GM19351 (cell line): ENCODE measurements at regions not wholly inside any gene's neighbourhood (a gene's known extent, or its start where the extent isn't known, plus 50 kb on each side); places are given as distances from the start of the nearest gene placed in this dataset.

ENCODE experiments used
- ATAC-seq: cut with Tn5 transposase; IDR thresholded peaks from one replicate; pipeline ENCODE4 v1.9.1; 2021; ENCODE audit warnings: mild to moderate bottlenecking, moderate library complexity; ENCODE audit not compliant: unreplicated experiment

DNA sequence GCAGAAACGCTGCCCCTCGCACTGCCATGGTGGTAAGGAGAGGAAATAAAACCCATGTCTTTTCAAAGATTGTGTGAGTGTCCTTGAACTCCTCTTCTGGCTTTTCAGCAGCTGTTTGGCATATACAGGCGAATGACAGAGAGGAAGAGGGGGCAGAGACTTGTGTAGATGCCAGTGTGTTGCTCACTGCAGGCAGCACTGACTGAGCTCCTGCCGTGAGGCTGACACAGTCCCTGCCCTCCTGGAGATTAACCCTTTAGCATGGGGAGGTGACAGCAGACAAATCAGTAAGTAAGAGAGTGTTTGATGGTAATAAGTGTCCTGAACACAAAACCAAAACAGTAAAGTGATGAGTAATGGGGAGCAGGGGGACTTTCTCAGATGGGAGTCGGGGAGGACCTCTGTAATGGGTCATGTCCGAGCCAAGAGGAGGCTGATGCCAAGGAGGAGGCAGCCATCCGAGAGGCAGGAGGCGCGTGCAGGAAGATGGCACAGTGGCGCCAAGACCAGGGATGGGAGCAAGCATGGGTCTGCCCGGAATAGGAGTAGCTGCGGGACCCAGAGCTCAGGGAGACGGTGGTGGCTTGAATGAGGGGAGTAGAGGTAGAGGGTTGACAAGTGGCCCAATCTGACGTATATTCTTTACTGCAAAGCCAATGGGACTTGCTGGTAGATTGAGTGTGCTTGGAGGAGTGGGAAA is 182.2 kb downstream of the FOXO1 start:
- no peak for ATAC-seq

DNA sequence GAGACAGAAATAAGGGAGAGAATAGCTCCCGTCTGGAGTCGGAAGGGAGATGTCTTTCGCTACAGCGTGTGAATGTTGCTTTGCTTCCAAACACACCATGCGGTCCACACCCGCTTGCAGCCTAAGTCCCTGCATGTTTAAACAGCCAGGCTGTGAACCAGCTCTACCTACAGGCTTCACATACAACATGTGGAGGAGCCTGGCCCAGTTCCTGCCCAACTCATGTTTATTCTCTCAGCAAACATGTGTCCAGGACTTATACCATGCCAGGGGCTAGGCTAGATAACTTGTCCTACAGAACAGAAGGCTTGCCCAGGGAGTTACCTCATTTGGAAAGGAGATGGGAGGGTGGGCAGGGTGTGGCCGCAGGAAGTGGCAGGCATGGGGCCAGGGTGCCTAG is 181.5 kb downstream of the FOXO1 start:
- ATAC-seq, result no peak

DNA sequence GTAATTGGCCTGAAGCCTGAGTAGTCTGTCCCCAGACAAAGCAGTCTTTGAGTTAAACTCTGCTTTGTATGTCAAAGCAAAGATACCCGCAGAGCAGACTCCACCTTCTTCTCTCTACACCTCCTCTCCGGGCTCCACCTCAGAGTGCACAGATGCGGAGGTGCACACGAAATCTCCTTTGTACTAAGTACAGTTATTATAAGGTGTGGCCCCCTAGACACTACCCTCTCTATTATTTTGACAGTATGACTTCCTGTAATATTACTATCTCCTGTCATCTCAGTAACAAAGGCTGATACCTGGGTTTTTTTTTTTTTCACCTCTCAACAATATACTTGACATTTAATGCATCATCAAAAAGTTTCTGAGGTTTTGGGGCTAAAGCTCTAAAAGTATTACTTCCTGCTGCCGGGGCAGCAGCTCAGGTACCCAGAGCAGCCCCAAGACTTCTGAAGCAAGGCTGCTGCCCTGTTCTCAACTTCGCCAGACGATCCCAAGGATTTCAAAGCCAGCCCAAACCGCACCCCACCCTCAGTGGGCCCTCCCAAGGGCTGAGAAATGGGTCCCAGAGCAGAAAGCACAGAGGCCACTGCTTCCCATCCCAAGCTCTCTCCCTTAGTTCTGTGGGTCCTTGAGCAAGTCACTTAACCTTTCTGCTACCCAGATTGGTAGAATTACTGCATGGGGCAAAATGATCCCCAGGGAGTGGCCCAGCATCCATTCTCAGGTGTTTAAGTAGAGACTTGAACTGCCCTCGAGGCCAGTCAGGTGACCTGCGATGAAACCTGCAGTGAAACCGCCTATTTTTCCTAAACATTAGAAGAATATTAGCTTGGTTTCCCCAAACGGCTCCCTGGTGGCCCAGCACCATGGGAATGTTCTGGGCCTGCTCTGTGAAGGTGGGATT is 180.6 kb downstream of the FOXO1 start:
- peak; percentile 78 for ATAC-seq

DNA sequence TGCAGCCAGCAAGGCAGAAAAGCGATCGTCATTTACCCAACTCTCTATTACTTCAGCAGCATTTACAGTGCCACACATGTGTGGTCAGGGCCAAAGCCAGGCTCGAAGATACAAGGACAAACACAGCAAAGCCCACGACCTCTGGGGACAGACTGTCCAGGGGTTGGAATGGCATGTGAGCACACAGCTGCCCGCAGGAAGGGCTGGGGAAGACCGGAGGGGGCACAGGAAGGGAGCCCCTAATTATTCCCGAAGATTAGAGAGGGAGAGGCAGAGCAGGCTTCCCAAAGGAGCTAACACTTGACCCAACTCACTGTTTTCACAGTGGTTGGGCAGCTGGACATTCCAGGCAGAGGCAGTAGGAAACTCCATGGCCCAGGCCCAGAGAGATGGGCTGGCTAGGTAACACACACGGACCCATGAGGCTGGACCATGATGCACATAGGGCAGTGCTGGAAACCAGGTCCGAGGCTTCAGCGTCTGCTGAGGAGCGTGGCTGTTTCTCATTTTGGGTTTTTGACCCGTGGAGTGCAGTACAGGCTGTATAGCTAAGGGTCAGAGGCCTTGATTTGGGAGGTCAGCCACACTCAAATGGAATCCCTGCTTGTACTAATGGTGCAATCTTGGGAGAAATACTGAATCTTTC is 179.8 kb downstream of the FOXO1 start:
- no peak for ATAC-seq

DNA sequence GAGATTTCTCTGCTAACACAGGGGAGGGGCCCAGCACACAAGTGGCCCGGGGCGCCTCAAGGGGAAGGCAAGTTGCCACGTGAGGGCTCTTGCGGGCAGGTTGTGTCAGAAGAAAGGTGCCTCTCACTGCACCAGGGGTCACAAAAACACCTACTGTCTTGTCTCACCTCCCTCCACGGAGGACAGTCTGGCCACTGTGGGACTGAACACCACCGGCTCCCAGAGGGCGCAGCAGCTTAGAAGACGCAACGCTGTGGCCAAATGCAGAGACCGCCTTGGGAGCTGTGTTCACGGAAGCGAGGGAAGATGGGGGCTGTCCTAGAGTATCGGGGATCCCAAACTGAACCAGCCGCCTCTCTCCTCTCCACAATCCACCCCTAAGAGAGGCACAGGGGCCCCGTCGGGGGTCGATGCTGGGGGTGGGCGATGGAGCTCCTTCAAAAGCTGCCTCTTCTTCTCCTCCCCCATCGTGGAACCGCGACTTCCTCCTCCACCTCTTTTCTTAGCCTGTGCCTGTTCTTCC is 177.5 kb downstream of the FOXO1 start:
- no peak for ATAC-seq

DNA sequence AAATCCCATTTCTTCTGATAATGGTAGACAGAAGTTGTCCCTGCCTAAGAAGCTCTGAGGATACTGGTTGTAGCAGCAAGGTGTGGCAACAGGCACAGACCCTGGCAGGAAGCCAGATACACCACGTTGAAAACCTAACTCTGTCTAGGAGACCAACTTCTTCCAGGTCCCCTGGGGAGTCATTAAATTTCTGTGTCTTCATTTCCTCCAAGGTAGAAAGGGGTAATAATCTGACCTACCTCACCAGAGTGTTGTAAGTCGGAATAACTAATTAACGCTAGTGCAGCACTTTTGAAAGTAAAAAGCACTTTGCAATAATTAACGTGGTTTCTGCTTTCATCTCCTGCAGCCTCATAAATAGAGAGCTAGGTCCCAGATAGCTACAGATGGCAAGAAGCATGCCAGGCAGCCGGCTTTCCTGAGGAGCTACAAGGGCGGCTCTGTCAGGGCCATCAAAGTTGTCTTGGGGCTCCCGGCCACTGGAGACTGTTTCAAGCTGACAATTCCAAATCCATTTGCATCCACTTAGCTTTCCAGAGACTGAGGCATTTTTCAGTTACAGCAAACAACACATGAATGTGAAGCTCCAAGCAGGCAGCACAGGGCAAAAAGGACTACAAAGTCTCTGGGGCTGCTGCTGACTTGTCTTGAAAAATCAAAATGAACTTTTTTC is 176.2 kb downstream of the FOXO1 start:
- ATAC-seq, result no peak

DNA sequence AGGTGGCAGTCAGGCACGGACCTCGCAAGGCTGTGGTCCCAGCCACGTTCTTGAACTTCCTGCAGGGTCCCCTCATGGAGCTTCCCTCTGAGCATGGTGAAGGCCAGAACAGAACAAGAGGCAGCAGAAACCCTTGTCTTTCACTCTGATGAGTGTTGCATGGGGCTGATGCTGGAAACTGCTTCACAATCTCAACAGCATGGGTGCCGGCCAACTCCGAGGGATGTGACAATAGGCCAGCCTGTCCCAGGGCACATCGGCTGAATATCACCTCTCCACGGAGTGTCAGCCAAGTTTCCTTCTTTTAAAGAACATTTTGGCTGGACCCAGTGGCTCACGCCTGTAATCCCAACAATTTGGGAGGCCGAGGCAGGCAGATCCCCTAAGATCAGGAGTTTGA is 173.9 kb downstream of the FOXO1 start:
- no peak for ATAC-seq

DNA sequence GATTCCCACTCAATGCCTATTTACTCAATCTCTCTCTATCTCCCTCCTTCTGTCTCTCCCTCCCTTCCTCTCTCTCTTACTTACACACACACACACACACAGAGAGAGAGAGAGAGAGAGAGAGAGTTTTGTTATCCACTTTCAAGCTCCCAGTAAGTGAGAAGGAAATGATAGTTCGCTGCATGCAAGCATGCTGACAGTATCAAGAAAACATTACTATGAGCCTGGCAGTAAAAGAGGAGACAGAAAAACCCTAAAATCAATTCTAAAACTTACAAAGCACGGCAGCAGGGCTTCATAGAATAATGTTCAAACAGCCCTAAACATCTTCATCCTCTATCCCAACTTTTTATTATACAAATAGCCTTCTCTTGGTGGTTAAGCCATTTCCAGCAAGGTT is 171.9 kb downstream of the FOXO1 start:
- ATAC-seq, result no peak

DNA sequence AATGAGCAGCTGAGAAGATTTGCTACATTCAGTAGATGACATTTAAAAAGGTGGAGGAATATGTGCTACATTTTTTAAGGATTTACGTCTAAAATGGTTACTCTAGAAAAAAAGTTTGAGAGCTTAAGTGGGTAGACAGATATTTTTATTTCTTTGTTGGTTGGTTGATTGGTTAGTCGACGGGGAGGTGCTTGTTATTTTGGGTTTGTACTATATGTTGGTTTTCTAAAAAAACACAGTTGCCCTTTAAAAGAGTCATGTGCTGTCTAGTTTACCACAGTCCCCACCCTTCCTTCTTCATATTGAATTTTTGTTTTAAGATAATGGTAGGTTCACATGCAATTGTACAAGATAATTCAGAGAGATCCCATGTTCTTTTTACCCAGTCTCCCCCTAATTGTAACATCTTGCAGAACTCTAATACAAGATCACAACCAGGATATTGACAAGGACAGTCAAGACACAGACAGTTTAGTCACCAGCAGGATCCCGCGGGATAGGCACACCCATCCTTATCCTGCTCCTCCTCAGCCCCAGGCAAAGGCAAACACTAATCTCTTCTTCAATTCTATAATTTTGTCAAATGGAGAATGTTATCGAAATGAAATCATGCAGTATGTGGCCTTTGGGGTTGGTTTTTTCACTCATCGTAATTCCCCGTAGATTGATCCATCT is 171.4 kb downstream of the FOXO1 start:
- ATAC-seq, result no peak

DNA sequence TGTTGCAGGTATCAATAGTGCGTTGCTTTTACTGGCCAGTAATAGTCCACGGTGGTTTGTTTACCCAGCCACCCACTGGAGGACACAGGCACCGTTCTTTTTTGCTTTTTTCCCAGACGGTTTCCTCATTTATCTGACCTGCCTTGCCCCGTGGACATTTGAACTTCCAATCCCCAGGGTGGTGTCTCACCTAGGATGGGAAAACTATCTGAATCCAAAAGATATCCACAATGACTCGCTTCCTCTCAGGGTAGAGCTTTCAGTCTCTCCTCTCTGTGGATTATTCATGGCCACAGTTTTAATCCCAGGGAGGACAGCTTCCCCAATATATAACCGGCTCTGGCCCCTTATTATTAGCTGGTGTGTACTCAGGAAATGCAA is 170.8 kb downstream of the FOXO1 start:
- ATAC-seq, result no peak

DNA sequence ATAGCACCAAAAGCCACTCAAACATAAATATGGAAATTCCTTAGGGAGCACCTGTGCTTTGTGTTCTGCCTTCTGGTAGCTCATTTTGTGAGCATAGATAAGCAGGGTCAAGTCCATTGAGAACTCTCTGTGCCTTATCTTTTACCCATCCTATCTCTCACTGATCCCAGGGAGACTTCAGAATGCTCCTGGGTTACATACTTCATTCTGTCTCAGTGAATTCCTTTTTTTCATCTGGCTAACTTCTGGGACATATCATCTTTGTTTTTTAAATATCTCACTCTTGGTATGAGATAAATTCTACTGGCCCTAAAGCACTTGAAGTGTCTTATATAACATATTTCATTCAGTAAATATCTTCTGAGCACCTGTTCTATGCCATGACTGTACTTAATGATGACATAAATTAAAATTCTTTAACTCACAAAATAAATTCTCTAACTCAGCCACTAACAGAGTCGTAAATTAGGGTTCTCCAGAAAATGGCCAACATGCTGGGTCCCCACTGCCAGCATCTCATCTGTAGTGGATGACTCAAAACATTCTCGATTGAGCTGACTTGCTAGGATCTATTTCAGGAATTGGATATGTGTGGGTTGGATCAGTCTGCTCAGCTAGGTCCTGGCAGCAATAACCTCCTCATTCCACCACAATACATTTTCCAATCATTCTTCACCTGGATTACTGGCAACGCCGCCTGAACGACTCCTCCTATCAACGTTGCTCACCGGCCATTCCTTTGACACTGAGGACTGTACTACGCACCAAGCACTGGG is 170.2 kb downstream of the FOXO1 start:
- no peak for ATAC-seq

DNA sequence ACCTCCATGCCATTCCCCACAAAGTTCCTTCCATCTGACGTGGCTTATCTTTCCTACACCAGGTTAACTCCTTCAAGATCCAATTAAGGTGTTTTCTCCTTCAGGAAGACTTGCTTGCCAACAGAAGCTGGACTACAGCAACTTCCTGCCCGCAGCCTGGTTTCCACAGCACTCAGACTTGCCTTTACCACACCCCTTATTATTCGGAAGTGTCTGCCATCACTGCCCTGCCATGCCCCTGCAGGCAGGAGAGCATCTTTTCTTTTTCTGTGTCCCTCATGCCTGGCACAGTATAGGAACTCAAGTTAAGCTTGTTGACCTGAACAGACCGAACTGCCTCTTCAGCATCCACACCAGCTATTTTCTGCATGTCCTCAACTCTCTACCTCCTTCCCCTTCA is 168.0 kb downstream of the FOXO1 start:
- ATAC-seq, result no peak

DNA sequence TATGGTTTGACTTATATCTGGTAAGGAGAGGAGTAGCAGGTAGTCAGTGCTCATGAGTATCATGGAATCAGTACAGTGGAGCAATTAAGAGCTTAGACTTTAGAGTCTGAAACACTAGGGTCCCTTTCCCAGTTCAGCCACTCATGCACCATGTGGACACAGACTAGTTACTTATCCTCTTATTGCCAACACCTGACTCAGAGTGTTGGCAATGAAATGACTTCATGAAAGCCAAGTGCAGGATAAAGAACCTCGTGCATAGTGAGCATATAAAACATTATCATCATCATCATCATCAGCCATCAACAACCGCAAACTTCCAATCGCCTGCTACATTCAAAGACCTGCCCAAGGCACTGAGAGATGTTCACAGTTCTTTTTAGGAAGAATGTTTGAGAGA is 164.2 kb downstream of the FOXO1 start:
- no peak for ATAC-seq

DNA sequence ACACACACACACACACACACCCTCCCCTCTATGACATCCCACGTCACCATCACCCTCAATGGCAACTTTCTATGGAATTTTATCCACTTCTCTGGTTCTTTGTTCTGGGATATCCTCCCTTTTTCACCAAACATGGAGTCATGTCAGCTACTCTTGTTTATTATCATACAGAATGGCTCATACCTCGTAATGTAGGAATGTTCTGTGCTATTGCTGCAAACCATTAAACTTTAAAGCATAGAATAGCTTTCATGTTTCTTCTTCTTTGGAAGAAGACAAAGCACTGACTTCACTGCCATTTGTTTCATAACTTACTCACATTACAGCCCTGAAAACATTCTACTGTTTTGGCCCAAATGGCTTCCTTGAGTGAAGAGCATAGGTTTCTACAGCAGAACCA is 163.4 kb downstream of the FOXO1 start:
- no peak for ATAC-seq

DNA sequence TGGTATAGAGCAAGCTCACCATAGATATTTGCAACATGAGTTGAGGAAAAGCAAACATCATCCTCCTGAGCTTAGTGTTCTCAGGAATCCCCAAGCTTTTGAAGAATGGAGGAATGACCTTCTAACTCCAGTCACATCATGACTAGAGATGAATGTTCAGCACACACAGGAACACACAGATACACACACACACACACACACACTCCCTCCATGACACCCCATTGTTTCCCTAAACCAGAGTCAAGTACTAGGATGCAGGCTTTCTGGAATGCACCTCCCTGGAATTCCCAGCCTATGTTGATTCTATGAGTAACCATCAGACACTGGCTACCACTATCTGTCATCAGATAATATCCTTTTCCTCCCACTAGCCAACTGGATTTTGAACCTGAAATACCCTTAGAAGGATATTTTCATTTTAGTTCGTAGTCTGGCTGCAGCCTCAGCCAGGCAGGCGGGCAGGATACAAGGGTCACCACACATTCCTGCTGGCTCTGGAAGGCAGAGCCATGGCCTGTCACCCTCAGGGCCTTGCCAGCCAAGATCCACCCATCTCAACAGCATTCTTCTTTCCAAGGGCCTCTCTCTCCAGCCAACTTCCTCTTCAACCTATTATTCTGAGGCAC is 162.4 kb downstream of the FOXO1 start:
- ATAC-seq, result no peak

DNA sequence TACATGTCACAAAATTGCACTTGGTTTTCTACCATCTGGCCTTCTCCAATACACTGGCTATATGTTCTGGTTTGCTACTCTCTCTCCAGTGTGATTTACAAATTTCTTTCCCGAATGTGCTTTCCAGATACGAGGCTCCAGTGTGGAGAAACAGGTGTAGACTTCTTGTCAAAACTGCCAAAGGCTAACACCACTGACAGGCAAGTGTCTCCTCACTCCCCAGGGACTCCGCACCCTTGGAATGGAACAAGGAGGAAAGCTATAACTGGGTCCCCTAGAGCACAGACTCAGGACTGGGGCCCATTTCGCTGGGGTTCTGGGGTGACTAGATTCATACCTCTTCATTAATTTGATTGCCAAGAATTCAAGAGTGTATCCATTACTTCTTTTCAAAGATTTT is 161.8 kb downstream of the FOXO1 start:
- no peak for ATAC-seq

DNA sequence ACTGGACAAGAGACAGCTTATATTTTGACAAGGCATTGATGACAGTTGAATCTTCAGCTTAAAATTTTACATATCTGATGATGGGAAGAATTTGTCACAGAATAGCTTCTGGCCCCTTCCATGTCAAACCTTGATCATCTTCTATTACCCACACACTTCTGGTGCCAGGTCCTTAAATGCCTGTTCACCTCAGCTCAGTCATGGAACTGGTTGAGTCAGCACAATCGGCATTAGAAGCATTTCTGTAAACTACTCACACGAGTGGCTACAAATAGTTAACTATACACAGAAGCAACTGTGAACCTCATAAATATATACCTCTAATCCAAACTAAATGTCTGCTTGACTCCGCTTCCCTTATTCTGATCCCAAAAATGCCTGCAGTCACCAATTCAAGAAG is 161.2 kb downstream of the FOXO1 start:
- no peak for ATAC-seq
